ENCODE measurements at regions not wholly inside any gene's neighbourhood (a gene's known extent, or its start where the extent isn't known, plus 50 kb on each side); places are given as distances from the start of the nearest gene placed in this dataset.
"Not testable (repeated sequence)": the region's sequence is repeated elsewhere in the genome, so short reads cannot be mapped to it uniquely, and the experiment has no call there.

DNA sequence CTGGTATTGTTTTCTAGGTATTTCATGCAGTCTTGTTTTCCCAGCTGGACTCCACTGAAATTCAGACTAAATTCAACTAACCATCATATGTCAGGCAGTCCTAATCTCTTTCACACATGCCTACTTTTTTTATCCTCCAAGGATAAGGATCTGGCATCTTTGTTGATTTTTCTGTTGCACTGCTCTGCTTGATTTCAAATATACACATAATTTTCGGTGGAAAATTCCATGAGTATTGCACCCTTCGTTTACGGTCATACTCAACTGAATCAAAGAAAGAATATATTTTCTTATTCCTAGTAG is 64.8 kb upstream of the UNC93A start:
- ATAC-seq (ENCODE audit: low FRiP score) (no peak), DNase-seq (ENCODE audit: low spot score) (no peak)
- TF ChIP-seq, protein P1, sequence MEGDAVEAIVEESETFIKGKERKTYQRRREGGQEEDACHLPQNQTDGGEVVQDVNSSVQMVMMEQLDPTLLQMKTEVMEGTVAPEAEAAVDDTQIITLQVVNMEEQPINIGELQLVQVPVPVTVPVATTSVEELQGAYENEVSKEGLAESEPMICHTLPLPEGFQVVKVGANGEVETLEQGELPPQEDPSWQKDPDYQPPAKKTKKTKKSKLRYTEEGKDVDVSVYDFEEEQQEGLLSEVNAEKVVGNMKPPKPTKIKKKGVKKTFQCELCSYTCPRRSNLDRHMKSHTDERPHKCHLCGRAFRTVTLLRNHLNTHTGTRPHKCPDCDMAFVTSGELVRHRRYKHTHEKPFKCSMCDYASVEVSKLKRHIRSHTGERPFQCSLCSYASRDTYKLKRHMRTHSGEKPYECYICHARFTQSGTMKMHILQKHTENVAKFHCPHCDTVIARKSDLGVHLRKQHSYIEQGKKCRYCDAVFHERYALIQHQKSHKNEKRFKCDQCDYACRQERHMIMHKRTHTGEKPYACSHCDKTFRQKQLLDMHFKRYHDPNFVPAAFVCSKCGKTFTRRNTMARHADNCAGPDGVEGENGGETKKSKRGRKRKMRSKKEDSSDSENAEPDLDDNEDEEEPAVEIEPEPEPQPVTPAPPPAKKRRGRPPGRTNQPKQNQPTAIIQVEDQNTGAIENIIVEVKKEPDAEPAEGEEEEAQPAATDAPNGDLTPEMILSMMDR (IDR thresholded peaks at IDR 0.05) = no peak

DNA sequence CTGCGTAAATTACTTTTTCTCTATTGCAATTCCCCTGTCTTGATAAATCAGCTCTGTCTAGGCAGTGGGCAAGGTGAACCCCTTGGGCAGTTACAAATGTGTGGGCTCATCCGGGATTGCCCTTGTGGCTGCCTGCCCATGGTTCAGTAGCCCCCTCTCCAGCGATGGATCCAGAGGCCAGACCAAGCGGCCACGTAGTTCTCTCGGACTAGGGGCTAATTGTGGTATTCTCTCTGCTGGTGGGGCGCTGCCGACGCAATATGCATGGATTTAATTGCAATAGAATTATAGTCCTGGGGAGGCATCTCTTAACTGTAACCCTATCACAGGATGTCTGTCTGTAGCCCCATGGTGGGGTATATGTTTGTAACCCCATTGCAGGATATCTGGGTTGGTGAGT is 64.3 kb upstream of the UNC93A start:
- DNase-seq (ENCODE audit: low spot score) (no peak), ATAC-seq (ENCODE audit: low FRiP score) (no peak)
- TF ChIP-seq, protein P1 (IDR thresholded peaks at IDR 0.05) = no peak

DNA sequence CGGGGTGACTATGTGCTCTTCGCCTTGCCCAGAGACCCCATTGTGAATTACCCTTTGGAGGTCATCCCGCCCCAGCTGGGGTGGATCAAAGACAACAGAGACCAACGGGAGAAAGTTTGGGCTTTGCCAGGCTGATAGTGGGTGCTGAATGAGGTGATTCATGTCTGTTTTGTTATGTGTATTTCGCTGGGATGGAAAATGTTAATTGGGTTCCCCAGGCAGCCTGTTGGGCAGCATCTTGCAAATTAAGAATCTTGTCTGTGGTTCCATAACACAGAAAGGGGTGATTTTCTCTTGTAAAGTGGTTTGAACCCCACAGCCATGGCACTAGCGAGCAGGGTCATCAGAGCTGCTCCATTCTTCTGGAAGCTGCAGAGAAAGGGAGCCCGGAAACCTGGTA is 63.1 kb upstream of the UNC93A start:
- ATAC-seq (ENCODE audit: low FRiP score) = no peak
- TF ChIP-seq, protein P1 (IDR thresholded peaks at IDR 0.05) = no peak
- no peak for DNase-seq (ENCODE audit: low spot score)

GRCh38 chr6:167229586-167229985 is 61.5 kb upstream of the UNC93A start:
- DNase-seq (ENCODE audit: low spot score) = no peak
- no peak for ATAC-seq (ENCODE audit: low FRiP score)
- TF ChIP-seq, protein P1 (IDR thresholded peaks at IDR 0.05) = no peak

DNA sequence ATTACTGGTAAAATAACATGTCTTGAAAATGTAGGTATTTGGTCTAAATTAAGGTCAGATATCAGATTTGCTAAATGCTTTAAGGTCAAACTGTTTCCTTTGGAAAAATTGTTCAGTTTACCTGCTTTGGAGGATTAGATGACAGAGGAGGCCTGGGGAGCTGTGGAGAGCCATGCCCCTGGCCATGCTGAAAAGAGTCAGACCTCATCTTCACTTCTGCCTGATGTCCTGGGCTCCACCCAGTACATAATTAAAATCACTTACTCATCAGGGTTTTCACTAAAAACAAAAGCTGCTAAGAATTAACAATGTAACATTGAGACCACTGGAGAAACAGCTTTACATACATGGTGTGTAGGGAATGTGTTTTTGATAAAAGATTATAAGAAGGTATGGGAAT is 60.8 kb upstream of the UNC93A start:
- no peak for ATAC-seq (ENCODE audit: low FRiP score)
- DNase-seq (ENCODE audit: low spot score) = no peak
- TF ChIP-seq, protein P1 (IDR thresholded peaks at IDR 0.05) = no peak

DNA sequence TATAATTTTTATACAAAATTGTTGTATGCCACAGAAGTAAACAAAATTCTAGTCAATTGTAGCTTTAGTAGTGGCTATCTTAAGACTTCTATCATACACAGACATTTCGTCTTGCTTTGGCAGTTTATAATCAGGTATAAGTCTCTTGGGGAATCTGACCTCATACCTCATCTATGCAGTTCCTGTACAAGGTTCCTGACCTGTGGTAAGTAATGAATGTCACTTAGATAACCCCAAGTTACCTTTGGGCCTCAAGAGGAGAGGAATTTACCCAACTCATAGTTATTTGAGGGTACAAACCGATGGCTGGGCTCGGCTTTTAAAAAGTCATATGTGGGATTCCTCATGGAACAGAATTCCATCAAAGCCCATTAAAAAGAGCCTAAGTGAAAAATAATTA is 58.8 kb upstream of the UNC93A start:
- ATAC-seq (ENCODE audit: low FRiP score) = no peak
- no peak for DNase-seq (ENCODE audit: low spot score)
- TF ChIP-seq, protein P1 (IDR thresholded peaks at IDR 0.05) = no peak

DNA sequence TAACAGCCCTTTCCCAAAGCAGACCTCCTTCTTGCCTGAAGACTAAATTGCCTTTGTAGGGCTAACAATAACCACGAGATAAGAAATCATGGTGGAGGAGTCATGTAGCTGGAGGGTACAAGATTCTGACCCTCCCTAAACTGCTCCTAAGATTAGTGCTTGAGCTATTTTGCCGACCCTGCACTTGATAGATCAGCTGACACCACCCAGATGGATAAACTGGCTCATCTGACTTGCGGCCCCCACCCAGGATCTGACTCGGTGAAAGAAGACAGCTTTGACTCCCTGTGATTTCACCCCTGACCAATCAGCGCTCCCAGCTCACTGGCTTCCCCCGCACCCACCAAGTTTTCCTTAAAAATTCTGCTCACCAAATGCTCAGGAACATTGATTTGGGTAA is 57.6 kb upstream of the UNC93A start:
- ATAC-seq (ENCODE audit: low FRiP score) = no peak
- TF ChIP-seq, protein P1 (IDR thresholded peaks at IDR 0.05) = no peak
- DNase-seq (ENCODE audit: low spot score) = no peak

- not testable (repeated sequence) for ATAC-seq (ENCODE audit: low FRiP score)
These were observed 56.5 kb upstream of the UNC93A start for GRCh38 chr6:167234576-167234975.

More at GRCh38 chr6:167234576-167234975, 56.5 kb upstream of the UNC93A start:
- not testable (repeated sequence) for DNase-seq (ENCODE audit: low spot score)
